ENCODE measurements at regions not wholly inside any gene's neighbourhood (a gene's known extent, or its start where the extent isn't known, plus 50 kb on each side); places are given as distances from the start of the nearest gene placed in this dataset.

DNA sequence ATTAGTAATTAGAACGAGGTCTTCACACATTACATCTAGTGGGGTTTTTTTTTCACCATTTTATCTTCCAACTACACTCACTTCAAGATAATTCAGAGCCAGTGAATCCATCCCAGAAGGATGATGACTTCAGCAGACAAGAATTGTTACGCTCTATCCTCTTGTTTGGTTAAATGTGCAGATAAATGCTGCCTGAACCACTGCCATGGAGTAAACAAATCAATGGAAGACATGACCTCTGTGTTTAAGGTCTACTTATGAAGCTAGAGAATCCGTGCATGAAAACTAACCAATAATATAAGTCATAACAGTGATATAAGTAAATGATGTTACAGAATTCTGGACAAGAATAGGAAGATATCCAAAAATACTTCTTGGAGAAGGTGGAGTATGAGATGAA is 602.6 kb downstream of the TLR4 start:
- Histone ChIP-seq H3K9me3 (ENCODE audit: low read depth) (no peaks in the 10 kb centered on the region), H3K4me2 (no peak overlapping the region), H3K4me3 (no peak overlapping the region), H3K79me2 (ENCODE audit: low read depth) (no peaks in the 10 kb centered on the region), H3K27ac (no peak overlapping the region), H3K36me3 (no peaks in the 10 kb centered on the region), H3K27me3 (no peaks in the 10 kb centered on the region), H2AFZ (replicated peaks) (no peak overlapping the region), H3F3A (ENCODE audit: low read depth) (no peaks in the 10 kb centered on the region), H4K20me1 (ENCODE audit: low read depth) (no peaks in the 10 kb centered on the region), H3K4me1 (no peaks in the 10 kb centered on the region), H3K9ac (no peak overlapping the region)
- TF ChIP-seq EZH2phosphoT487 (IDR thresholded peaks at IDR 0.05) (no peak), EZH2 (IDR thresholded peaks at IDR 0.05) (no peak)
- TF ChIP-seq, protein P1, sequence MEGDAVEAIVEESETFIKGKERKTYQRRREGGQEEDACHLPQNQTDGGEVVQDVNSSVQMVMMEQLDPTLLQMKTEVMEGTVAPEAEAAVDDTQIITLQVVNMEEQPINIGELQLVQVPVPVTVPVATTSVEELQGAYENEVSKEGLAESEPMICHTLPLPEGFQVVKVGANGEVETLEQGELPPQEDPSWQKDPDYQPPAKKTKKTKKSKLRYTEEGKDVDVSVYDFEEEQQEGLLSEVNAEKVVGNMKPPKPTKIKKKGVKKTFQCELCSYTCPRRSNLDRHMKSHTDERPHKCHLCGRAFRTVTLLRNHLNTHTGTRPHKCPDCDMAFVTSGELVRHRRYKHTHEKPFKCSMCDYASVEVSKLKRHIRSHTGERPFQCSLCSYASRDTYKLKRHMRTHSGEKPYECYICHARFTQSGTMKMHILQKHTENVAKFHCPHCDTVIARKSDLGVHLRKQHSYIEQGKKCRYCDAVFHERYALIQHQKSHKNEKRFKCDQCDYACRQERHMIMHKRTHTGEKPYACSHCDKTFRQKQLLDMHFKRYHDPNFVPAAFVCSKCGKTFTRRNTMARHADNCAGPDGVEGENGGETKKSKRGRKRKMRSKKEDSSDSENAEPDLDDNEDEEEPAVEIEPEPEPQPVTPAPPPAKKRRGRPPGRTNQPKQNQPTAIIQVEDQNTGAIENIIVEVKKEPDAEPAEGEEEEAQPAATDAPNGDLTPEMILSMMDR (IDR thresholded peaks at IDR 0.05) = no peak
- no peak overlapping the region for H3K4me3 Mint-ChIP-seq
- H3K4me1 Mint-ChIP-seq = peaks cover 4% of the 10 kb centered on the region
- H3K36me3 Mint-ChIP-seq = no peaks in the 10 kb centered on the region
- H3K27ac Mint-ChIP-seq = no peak overlapping the region
- no peaks in the 10 kb centered on the region for H3K9me3 Mint-ChIP-seq
- DNase-seq (ENCODE audit: low spot score) = no peak
- H3K27me3 Mint-ChIP-seq (ENCODE audit: insufficient read depth, low read depth) = no peaks in the 10 kb centered on the region

DNA sequence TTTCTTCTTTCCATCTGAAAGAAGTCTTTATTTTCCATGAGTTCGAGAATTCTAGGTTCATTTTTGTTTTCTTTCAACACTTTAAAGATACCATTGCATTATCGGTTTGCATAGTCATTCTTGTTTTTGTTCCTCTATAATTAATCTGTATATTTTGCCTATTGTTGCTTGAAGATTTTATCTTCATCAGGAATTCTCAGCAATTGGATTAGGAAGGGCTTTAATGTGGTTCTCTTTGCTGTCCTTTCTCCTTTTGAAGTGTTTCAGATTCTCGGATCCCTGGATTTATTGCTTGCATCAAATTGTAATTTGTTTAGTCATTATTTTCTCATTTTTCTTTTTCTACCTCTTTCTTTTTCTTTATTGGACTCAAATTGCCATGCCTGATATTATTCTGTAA is 609.8 kb downstream of the TLR4 start:
- H3K9ac ChIP-seq = no peak overlapping the region
- no peak overlapping the region for H3K4me3 Mint-ChIP-seq
- H3F3A ChIP-seq (ENCODE audit: low read depth) = no peaks in the 10 kb centered on the region
- no peaks in the 10 kb centered on the region for H3K4me1 ChIP-seq
- no peak overlapping the region for H3K4me3 ChIP-seq
- no peaks in the 10 kb centered on the region for H4K20me1 ChIP-seq (ENCODE audit: low read depth)
- no peak overlapping the region for H3K27ac ChIP-seq
- no peak overlapping the region for H2AFZ ChIP-seq (replicated peaks)
- H3K9me3 Mint-ChIP-seq = peaks cover 2% of the 10 kb centered on the region
- DNase-seq (ENCODE audit: low spot score) = no peak
- H3K36me3 ChIP-seq = no peaks in the 10 kb centered on the region
- no peak overlapping the region for H3K4me2 ChIP-seq
- no peak overlapping the region for H3K27ac Mint-ChIP-seq
- no peaks in the 10 kb centered on the region for H3K4me1 Mint-ChIP-seq
- TF ChIP-seq, protein P1 (IDR thresholded peaks at IDR 0.05) = no peak
- TF ChIP-seq EZH2phosphoT487 (IDR thresholded peaks at IDR 0.05) = no peak
- TF ChIP-seq EZH2 (IDR thresholded peaks at IDR 0.05) = no peak
- no peaks in the 10 kb centered on the region for H3K36me3 Mint-ChIP-seq
- H3K9me3 ChIP-seq (ENCODE audit: low read depth) = no peaks in the 10 kb centered on the region
- H3K27me3 Mint-ChIP-seq (ENCODE audit: insufficient read depth, low read depth) = peaks cover 2% of the 10 kb centered on the region
- H3K27me3 ChIP-seq = no peaks in the 10 kb centered on the region
- no peaks in the 10 kb centered on the region for H3K79me2 ChIP-seq (ENCODE audit: low read depth)

DNA sequence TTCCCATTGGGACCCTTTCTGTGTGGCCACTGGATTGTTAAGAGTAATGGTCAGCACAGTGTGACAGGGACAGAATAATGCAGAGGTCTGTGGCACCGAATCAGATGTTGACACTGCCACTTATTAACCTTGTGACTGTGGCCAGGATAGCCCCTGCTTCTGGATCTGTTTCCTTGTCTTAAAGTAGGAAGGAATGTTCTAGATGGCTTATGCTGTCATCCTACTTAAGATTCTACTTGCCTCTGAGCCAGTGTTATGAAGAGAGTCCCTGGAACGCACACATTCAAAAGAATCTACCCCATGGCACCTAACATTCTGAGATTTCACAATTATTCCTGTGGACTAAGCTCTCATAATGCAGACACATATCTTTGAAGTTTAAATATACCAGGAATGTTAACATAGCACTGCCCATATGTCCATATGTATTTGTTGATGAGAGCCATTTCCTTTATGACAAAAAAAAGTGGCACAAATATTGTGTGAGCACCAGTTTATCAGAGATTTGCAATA is 612.7 kb downstream of the TLR4 start:
- H2AFZ ChIP-seq (replicated peaks) = no peak overlapping the region
- peaks cover 3% of the 10 kb centered on the region for H3K4me1 ChIP-seq
- no peak overlapping the region for H3K9ac ChIP-seq
- no peak overlapping the region for H3K4me2 ChIP-seq
- Mint-ChIP-seq H3K27ac (no peak overlapping the region), H3K9me3 (peaks cover 2% of the 10 kb centered on the region), H3K4me1 (peaks cover 8% of the 10 kb centered on the region), H3K27me3 (ENCODE audit: insufficient read depth, low read depth) (peaks cover 2% of the 10 kb centered on the region), H3K36me3 (no peaks in the 10 kb centered on the region), H3K4me3 (no peak overlapping the region)
- no peaks in the 10 kb centered on the region for H3K36me3 ChIP-seq
- no peaks in the 10 kb centered on the region for H4K20me1 ChIP-seq (ENCODE audit: low read depth)
- no peak overlapping the region for H3K27ac ChIP-seq
- H3F3A ChIP-seq (ENCODE audit: low read depth) = no peaks in the 10 kb centered on the region
- no peak for DNase-seq (ENCODE audit: low spot score)
- no peak overlapping the region for H3K4me3 ChIP-seq
- no peak for TF ChIP-seq EZH2 (IDR thresholded peaks at IDR 0.05)
- TF ChIP-seq, protein P1 (IDR thresholded peaks at IDR 0.05) = no peak
- no peak for TF ChIP-seq EZH2phosphoT487 (IDR thresholded peaks at IDR 0.05)
- H3K79me2 ChIP-seq (ENCODE audit: low read depth) = no peaks in the 10 kb centered on the region
- H3K9me3 ChIP-seq (ENCODE audit: low read depth) = no peaks in the 10 kb centered on the region
- no peaks in the 10 kb centered on the region for H3K27me3 ChIP-seq
